HG03354 (cell line): ENCODE measurements at regions not wholly inside any gene's neighbourhood (a gene's known extent, or its start where the extent isn't known, plus 50 kb on each side); places are given as distances from the start of the nearest gene placed in this dataset.

Experiments
- ATAC-seq: cut with Tn5 transposase; IDR thresholded peaks from one replicate; pipeline ENCODE4 v1.9.1; 2021; ENCODE audit warnings: mild to moderate bottlenecking; ENCODE audit not compliant: unreplicated experiment, poor library complexity, severe bottlenecking

- no peak for ATAC-seq
These were observed 456.5 kb upstream of the ADGRL3 start for GRCh38 chr4:60743654-60744053.

GRCh38 chr4:60744767-60745166 lies 455.4 kb upstream of the ADGRL3 start:
- no peak for ATAC-seq

GRCh38 chr4:60745800-60746571 lies 454.1 kb upstream of the ADGRL3 start:
- ATAC-seq, result no peak

- no peak for ATAC-seq
These were observed 449.2 kb upstream of the ADGRL3 start for GRCh38 chr4:60750962-60751361.

- no peak for ATAC-seq
These were observed 442.0 kb upstream of the ADGRL3 start for GRCh38 chr4:60757986-60758680.

- no peak for ATAC-seq
These were observed 440.4 kb upstream of the ADGRL3 start for GRCh38 chr4:60759518-60760245.

GRCh38 chr4:60780874-60781273 lies 419.3 kb upstream of the ADGRL3 start:
- ATAC-seq, result no peak

- no peak for ATAC-seq
These were observed 409.5 kb upstream of the ADGRL3 start for GRCh38 chr4:60790608-60791007.

GRCh38 chr4:60794372-60794771 lies 405.8 kb upstream of the ADGRL3 start:
- ATAC-seq, result no peak

GRCh38 chr4:60799214-60799613 lies 400.9 kb upstream of the ADGRL3 start:
- ATAC-seq, result no peak

GRCh38 chr4:60800701-60801100 lies 399.4 kb upstream of the ADGRL3 start:
- no peak for ATAC-seq

- ATAC-seq, result no peak
These were observed 394.4 kb upstream of the ADGRL3 start for GRCh38 chr4:60805500-60806313.

GRCh38 chr4:60808726-60809485 lies 391.2 kb upstream of the ADGRL3 start:
- no peak for ATAC-seq

- no peak for ATAC-seq
These were observed 390.7 kb upstream of the ADGRL3 start for GRCh38 chr4:60809486-60809800.

GRCh38 chr4:60812811-60813210 lies 387.3 kb upstream of the ADGRL3 start:
- no peak for ATAC-seq

GRCh38 chr4:60814549-60814948 lies 385.6 kb upstream of the ADGRL3 start:
- ATAC-seq, result no peak

GRCh38 chr4:60817609-60818008 lies 382.5 kb upstream of the ADGRL3 start:
- ATAC-seq, result no peak

- no peak for ATAC-seq
These were observed 377.1 kb upstream of the ADGRL3 start for GRCh38 chr4:60822986-60823385.

GRCh38 chr4:60840020-60840419 lies 360.1 kb upstream of the ADGRL3 start:
- ATAC-seq, result no peak
